Astrocyte of the hippocampus (primary cell): ENCODE measurements at regions not wholly inside any gene's neighbourhood (a gene's known extent, or its start where the extent isn't known, plus 50 kb on each side); places are given as distances from the start of the nearest gene placed in this dataset.
A peak's percentile ranks its signal among the peaks of the same experiment; 100 is the strongest.

Experiments
- DNase-seq: peaks from one replicate; pipeline ENCODE4 v3.0.0; 2011; ENCODE audit warnings: low read depth, low spot score

- no peak for DNase-seq
Measured at GRCh38 chr6:94089941-94090340, 670.6 kb upstream of the EPHA7 start.

GRCh38 chr6:94088870-94089269 lies 669.5 kb upstream of the EPHA7 start:
- no peak for DNase-seq

- no peak for DNase-seq
Measured at GRCh38 chr6:94074764-94075163, 655.4 kb upstream of the EPHA7 start.

GRCh38 chr6:94071835-94072234 lies 652.5 kb upstream of the EPHA7 start:
- DNase-seq: peak; percentile 7

- no peak for DNase-seq
Measured at GRCh38 chr6:94065707-94066337, 646.5 kb upstream of the EPHA7 start.

GRCh38 chr6:94052749-94053148 lies 633.4 kb upstream of the EPHA7 start:
- no peak for DNase-seq

GRCh38 chr6:94050515-94050914 lies 631.2 kb upstream of the EPHA7 start:
- no peak for DNase-seq

GRCh38 chr6:94049001-94049400 lies 629.6 kb upstream of the EPHA7 start:
- DNase-seq: no peak

GRCh38 chr6:94045099-94045829 lies 625.9 kb upstream of the EPHA7 start:
- DNase-seq: no peak

- DNase-seq: no peak
Measured at GRCh38 chr6:94041945-94042709, 622.8 kb upstream of the EPHA7 start.

- no peak for DNase-seq
Measured at GRCh38 chr6:94036024-94036423, 616.7 kb upstream of the EPHA7 start.

GRCh38 chr6:94027374-94027773 lies 608.0 kb upstream of the EPHA7 start:
- no peak for DNase-seq

GRCh38 chr6:94026575-94026974 lies 607.2 kb upstream of the EPHA7 start:
- DNase-seq: no peak

- no peak for DNase-seq
Measured at GRCh38 chr6:94005835-94006234, 586.5 kb upstream of the EPHA7 start.

GRCh38 chr6:93992976-93993375 lies 573.6 kb upstream of the EPHA7 start:
- DNase-seq: peak; percentile 62

- no peak for DNase-seq
Measured at GRCh38 chr6:93989630-93990029, 570.3 kb upstream of the EPHA7 start.

GRCh38 chr6:93985953-93986352 lies 566.6 kb upstream of the EPHA7 start:
- DNase-seq: no peak

GRCh38 chr6:93975159-93975558 lies 555.8 kb upstream of the EPHA7 start:
- DNase-seq: no peak

- no peak for DNase-seq
Measured at GRCh38 chr6:93974332-93974731, 555.0 kb upstream of the EPHA7 start.

GRCh38 chr6:93972791-93973190 lies 553.4 kb upstream of the EPHA7 start:
- DNase-seq: no peak

- DNase-seq: no peak
Measured at GRCh38 chr6:93970684-93971083, 551.3 kb upstream of the EPHA7 start.

GRCh38 chr6:93968126-93968525 lies 548.8 kb upstream of the EPHA7 start:
- DNase-seq: no peak

- DNase-seq: no peak
Measured at GRCh38 chr6:93964926-93965325, 545.6 kb upstream of the EPHA7 start.
